Trophoblast cell (in vitro differentiated cells and primary cell): ENCODE measurements at regions not wholly inside any gene's neighbourhood (a gene's known extent, or its start where the extent isn't known, plus 50 kb on each side); places are given as distances from the start of the nearest gene placed in this dataset.

Source experiments
- DNase-seq, 2 donors: peaks; one replicate each; pipeline ENCODE4 v3.0.0-alpha.2; 2016
- H2AFZ ChIP-seq: 2 replicates; pipeline ENCODE4 v1.6.1; 2013; ENCODE audit warnings: low read length, moderate library complexity, mild to moderate bottlenecking; ENCODE audit not compliant: insufficient read depth, poor library complexity
- H2AK5ac ChIP-seq: 2 replicates; pipeline ENCODE4 v1.6.1; 2013; ENCODE audit warnings: mild to moderate bottlenecking, low read length
- H2BK120ac ChIP-seq: 2 replicates; pipeline ENCODE4 v1.6.1; 2013; ENCODE audit warnings: low read length, mild to moderate bottlenecking, moderate library complexity; ENCODE audit not compliant: insufficient read depth, poor library complexity
- H2BK12ac ChIP-seq: 2 replicates; pipeline ENCODE4 v1.6.1; 2013; ENCODE audit warnings: mild to moderate bottlenecking, low read length, moderate library complexity
- H2BK5ac ChIP-seq: 2 replicates; pipeline ENCODE4 v1.6.1; 2013; ENCODE audit warnings: low read length, low read depth, moderate library complexity, mild to moderate bottlenecking; ENCODE audit not compliant: poor library complexity
- H3K14ac ChIP-seq: 2 replicates; pipeline ENCODE4 v1.6.1; 2013; ENCODE audit warnings: mild to moderate bottlenecking, low read length
- H3K18ac ChIP-seq: 2 replicates; pipeline ENCODE4 v1.6.1; 2013; ENCODE audit warnings: mild to moderate bottlenecking, low read length
- H3K23ac ChIP-seq: 2 replicates; pipeline ENCODE4 v1.6.1; 2013; ENCODE audit warnings: low read length
- H3K27ac ChIP-seq: 2 replicates; pipeline ENCODE4 v1.5.1; 2013; ENCODE audit warnings: low read depth, mild to moderate bottlenecking, inconsistent platforms, low read length, moderate library complexity
- H3K27me3 ChIP-seq: 2 replicates; pipeline ENCODE4 v1.6.1; 2013; ENCODE audit warnings: inconsistent platforms, mild to moderate bottlenecking, low read length, moderate library complexity; ENCODE audit not compliant: insufficient read depth
- H3K36me3 ChIP-seq, 2 experiments: 1 replicate in 1 of 2; 2 replicates in 1 of 2; pipeline ENCODE4 v1.6.1; 2013; ENCODE audit warnings: low read length in 2 of 2, mild to moderate bottlenecking in 2 of 2, moderate library complexity in 1 of 2; ENCODE audit not compliant: insufficient read depth in 2 of 2, control insufficient read depth in 1 of 2
- H3K4ac ChIP-seq: 2 replicates; pipeline ENCODE4 v1.6.1; 2013; ENCODE audit warnings: low read depth, mild to moderate bottlenecking, low read length, moderate library complexity
- H3K4me1 ChIP-seq, 2 experiments: 1 replicate in 1 of 2; 2 replicates in 1 of 2; pipeline ENCODE4 v1.6.1; 2013; ENCODE audit warnings: low read length in 2 of 2, mild to moderate bottlenecking in 2 of 2, moderate library complexity in 1 of 2; ENCODE audit not compliant: insufficient read depth in 2 of 2, control insufficient read depth in 1 of 2
- H3K4me2 ChIP-seq: 2 replicates; pipeline ENCODE4 v1.6.1; 2013; ENCODE audit warnings: inconsistent platforms, mild to moderate bottlenecking, low read length, moderate library complexity
- H3K4me3 ChIP-seq: 2 replicates; pipeline ENCODE4 v1.5.1; 2013; ENCODE audit warnings: mild to moderate bottlenecking, low read depth, low read length, inconsistent platforms
- H3K79me1 ChIP-seq: one replicate; pipeline ENCODE4 v1.6.1; 2013; ENCODE audit warnings: low read length
- H3K79me2 ChIP-seq: 2 replicates; pipeline ENCODE4 v1.6.1; 2013; ENCODE audit warnings: low read length, mild to moderate bottlenecking; ENCODE audit not compliant: control insufficient read depth, insufficient read depth, poor library complexity
- H3K9ac ChIP-seq: 2 replicates; pipeline ENCODE4 v1.6.1; 2013; ENCODE audit warnings: mild to moderate bottlenecking, low read length
- H3K9me3 ChIP-seq: 2 replicates; pipeline ENCODE4 v1.6.1; 2013; ENCODE audit warnings: low read depth, mild to moderate bottlenecking, control low read depth, inconsistent platforms, low read length; ENCODE audit not compliant: insufficient read depth
- H4K12ac ChIP-seq: 2 replicates; pipeline ENCODE4 v1.6.1; 2013; ENCODE audit warnings: low read depth, mild to moderate bottlenecking, low read length, moderate library complexity
- H4K8ac ChIP-seq: 2 replicates; pipeline ENCODE4 v1.6.1; 2013; ENCODE audit warnings: low read depth, mild to moderate bottlenecking, low read length, moderate library complexity
- H4K91ac ChIP-seq: one replicate; pipeline ENCODE4 v1.6.1; 2013; ENCODE audit warnings: low read depth, mild to moderate bottlenecking, low read length, moderate library complexity
- WGBS: extraction: QIAGEN DNeasy Blood & Tissue Kit; methylation state at CpG from one replicate; pipeline ENCODE4 v1.1.7; 2013; ENCODE audit warnings: missing lambda C conversion rate; ENCODE audit not compliant: insufficient read length, insufficient coverage; ENCODE audit errors: extremely low coverage; 5-methylcytosine and 5-hydroxymethylcytosine counted together

GRCh38 chr3:24684506-24685023 is 189.9 kb upstream of the THRB start:
- H3K27ac ChIP-seq, result peak overlapping the region; percentile 20

GRCh38 chr3:24686808-24687207 is 192.2 kb upstream of the THRB start:
- Histone ChIP-seq H3K4me1 (peaks cover 5 to 9% of the 10 kb centered on the region in 2 experiments), H2AK5ac (no peak overlapping the region), H4K91ac (no peak overlapping the region), H3K9ac (no peak overlapping the region), H4K12ac (no peak overlapping the region), H3K4me3 (no peak overlapping the region), H2BK12ac (no peak overlapping the region), H3K36me3 (no peaks in the 10 kb centered on the region), H3K79me2 (no peaks in the 10 kb centered on the region), H3K23ac (no peak overlapping the region), H3K27me3 (no peaks in the 10 kb centered on the region), H2BK120ac (no peak overlapping the region), H3K4ac (no peak overlapping the region), H3K9me3 (no peaks in the 10 kb centered on the region), H3K14ac (no peak overlapping the region), H3K18ac (no peak overlapping the region), H3K79me1 (peaks cover 10% of the 10 kb centered on the region), H3K4me2 (no peak overlapping the region), H4K8ac (no peak overlapping the region), H2AFZ (no peak overlapping the region), H3K27ac (no peak overlapping the region), H2BK5ac (no peak overlapping the region)
- DNase-seq, result no peak
- no CpG with 5 or more reads among the region's 1 CpG for WGBS

More at GRCh38 chr3:24684506-24685023, 189.9 kb upstream of the THRB start:
- no peak overlapping the region for H3K14ac ChIP-seq
- no CpG with 5 or more reads among the region's 6 CpGs for WGBS
- no peak overlapping the region for H3K4me2 ChIP-seq
- H2BK5ac ChIP-seq, result no peak overlapping the region
- peaks cover 5 to 9% of the 10 kb centered on the region in 2 experiments for H3K4me1 ChIP-seq
- H2BK120ac ChIP-seq, result no peak overlapping the region
- no peak overlapping the region for H4K12ac ChIP-seq
- no peak overlapping the region for H2AFZ ChIP-seq
- no peaks in the 10 kb centered on the region for H3K36me3 ChIP-seq
- no peaks in the 10 kb centered on the region for H3K9me3 ChIP-seq
- H3K4ac ChIP-seq, result no peak overlapping the region
- no peaks in the 10 kb centered on the region for H3K27me3 ChIP-seq
- H3K4me3 ChIP-seq, result no peak overlapping the region
- H3K79me2 ChIP-seq, result no peaks in the 10 kb centered on the region
- peak overlapping the region; percentile 74 for H4K91ac ChIP-seq
- H4K8ac ChIP-seq, result peak overlapping the region; percentile 42
- DNase-seq, result no peak
- H3K18ac ChIP-seq, result no peak overlapping the region
- H3K23ac ChIP-seq, result no peak overlapping the region
- peak overlapping the region; percentile 39 for H2AK5ac ChIP-seq
- H2BK12ac ChIP-seq, result peak overlapping the region; percentile 74
- H3K9ac ChIP-seq, result no peak overlapping the region
- peaks cover 15% of the 10 kb centered on the region for H3K79me1 ChIP-seq

GRCh38 chr3:24687671-24688070 is 193.0 kb upstream of the THRB start:
- Histone ChIP-seq H3K4me1 (peaks cover 5 to 9% of the 10 kb centered on the region in 2 experiments), H3K36me3 (no peaks in the 10 kb centered on the region), H3K27ac (no peak overlapping the region), H3K27me3 (no peaks in the 10 kb centered on the region), H2BK120ac (no peak overlapping the region), H3K4me2 (no peak overlapping the region), H4K12ac (no peak overlapping the region), H3K18ac (no peak overlapping the region), H2AFZ (no peak overlapping the region), H3K4me3 (no peak overlapping the region), H3K4ac (no peak overlapping the region), H2BK12ac (peak overlapping the region; percentile 51), H2AK5ac (no peak overlapping the region), H4K91ac (no peak overlapping the region), H3K9ac (no peak overlapping the region), H3K14ac (peak overlapping the region; percentile 77), H3K9me3 (no peaks in the 10 kb centered on the region), H3K79me2 (no peaks in the 10 kb centered on the region), H2BK5ac (no peak overlapping the region), H4K8ac (peak overlapping the region; percentile 43), H3K79me1 (peaks cover 10% of the 10 kb centered on the region), H3K23ac (no peak overlapping the region)
- no CpG with 5 or more reads among the region's 7 CpGs for WGBS
- DNase-seq, result no peak

GRCh38 chr3:24688446-24689148 is 193.9 kb upstream of the THRB start:
- no peak overlapping the region for H4K12ac ChIP-seq
- H3K79me2 ChIP-seq, result no peaks in the 10 kb centered on the region
- WGBS, result no CpG with 5 or more reads among the region's 2 CpGs
- no peak overlapping the region for H3K23ac ChIP-seq
- DNase-seq, result no peak
- no peak overlapping the region for H4K8ac ChIP-seq
- H3K9me3 ChIP-seq, result no peaks in the 10 kb centered on the region
- H3K4me2 ChIP-seq, result no peak overlapping the region
- H3K9ac ChIP-seq, result no peak overlapping the region
- H2AK5ac ChIP-seq, result no peak overlapping the region
- no peak overlapping the region for H2BK12ac ChIP-seq
- peaks cover 5 to 9% of the 10 kb centered on the region in 2 experiments for H3K4me1 ChIP-seq
- H2AFZ ChIP-seq, result no peak overlapping the region
- no peaks in the 10 kb centered on the region for H3K36me3 ChIP-seq
- no peak overlapping the region for H3K18ac ChIP-seq
- H2BK120ac ChIP-seq, result no peak overlapping the region
- H3K4me3 ChIP-seq, result no peak overlapping the region
- H3K27ac ChIP-seq, result no peak overlapping the region
- no peak overlapping the region for H4K91ac ChIP-seq
- H3K79me1 ChIP-seq, result peaks cover 10% of the 10 kb centered on the region
- H3K4ac ChIP-seq, result no peak overlapping the region
- no peaks in the 10 kb centered on the region for H3K27me3 ChIP-seq
- H3K14ac ChIP-seq, result no peak overlapping the region
- H2BK5ac ChIP-seq, result no peak overlapping the region
